GM21515 (cell line): ENCODE measurements at regions not wholly inside any gene's neighbourhood (a gene's known extent, or its start where the extent isn't known, plus 50 kb on each side); places are given as distances from the start of the nearest gene placed in this dataset.

ENCODE experiments used
- ATAC-seq: cut with Tn5 transposase; IDR thresholded peaks from one replicate; pipeline ENCODE4 v1.9.1; 2021; ENCODE audit not compliant: unreplicated experiment

- ATAC-seq: no peak
Observed at GRCh38 chr20:50273601-50274491, 83.2 kb downstream of the CEBPB start.

GRCh38 chr20:50274570-50275430 is 84.2 kb downstream of the CEBPB start:
- no peak for ATAC-seq

GRCh38 chr20:50276119-50277063 is 85.8 kb downstream of the CEBPB start:
- ATAC-seq: no peak

- ATAC-seq: no peak
Observed at GRCh38 chr20:50277064-50277415, 86.4 kb downstream of the CEBPB start.

- ATAC-seq: no peak
Observed at GRCh38 chr20:50277460-50278376, 87.1 kb downstream of the CEBPB start.

GRCh38 chr20:50278377-50278683 is 87.7 kb downstream of the CEBPB start:
- no peak for ATAC-seq

GRCh38 chr20:50278684-50279531 is 88.3 kb downstream of the CEBPB start:
- ATAC-seq: no peak

- ATAC-seq: no peak
Observed at GRCh38 chr20:50279988-50280850, 89.6 kb downstream of the CEBPB start.

GRCh38 chr20:50280851-50281655 is 90.4 kb downstream of the CEBPB start:
- no peak for ATAC-seq

GRCh38 chr20:50281831-50282591 is 91.4 kb downstream of the CEBPB start:
- no peak for ATAC-seq

- ATAC-seq: no peak
Observed at GRCh38 chr20:50282592-50283241, 92.1 kb downstream of the CEBPB start.

GRCh38 chr20:50283370-50283769 is 92.7 kb downstream of the CEBPB start:
- ATAC-seq: no peak

GRCh38 chr20:50283922-50284810 is 93.5 kb downstream of the CEBPB start:
- no peak for ATAC-seq

GRCh38 chr20:50284811-50285375 is 94.3 kb downstream of the CEBPB start:
- ATAC-seq: no peak
